ENCODE measurements at regions not wholly inside any gene's neighbourhood (a gene's known extent, or its start where the extent isn't known, plus 50 kb on each side); places are given as distances from the start of the nearest gene placed in this dataset.
"Not testable (repeated sequence)": the region's sequence is repeated elsewhere in the genome, so short reads cannot be mapped to it uniquely, and the experiment has no call there.

GRCh38 chr1:233744779-233745513 is 131.0 kb downstream of the KCNK1 start:
- H3K4me1 Mint-ChIP-seq, result no peaks in the 10 kb centered on the region
- H3K9me3 Mint-ChIP-seq, result no peaks in the 10 kb centered on the region
- H3K27ac Mint-ChIP-seq, result no peak overlapping the region
- peaks cover 9% of the 10 kb centered on the region for H3K27me3 Mint-ChIP-seq
- H3K36me3 Mint-ChIP-seq (ENCODE audit: low read depth), result no peaks in the 10 kb centered on the region
- POLR2A ChIA-PET, result no interaction called here
- CTCF ChIA-PET, result no interaction called here
- no peak for DNase-seq
- H3K4me3 Mint-ChIP-seq, result no peak overlapping the region

GRCh38 chr1:233750139-233750538 is 136.2 kb downstream of the KCNK1 start:
- peaks cover 12% of the 10 kb centered on the region for H3K27me3 Mint-ChIP-seq
- no peaks in the 10 kb centered on the region for H3K9me3 Mint-ChIP-seq
- ChIA-PET POLR2A (no interaction called here), CTCF (no interaction called here)
- DNase-seq, result no peak
- H3K4me3 Mint-ChIP-seq, result no peak overlapping the region
- H3K27ac Mint-ChIP-seq, result no peak overlapping the region
- no peaks in the 10 kb centered on the region for H3K4me1 Mint-ChIP-seq
- H3K36me3 Mint-ChIP-seq (ENCODE audit: low read depth), result no peaks in the 10 kb centered on the region

GRCh38 chr1:233759665-233760064 is 144.8 kb upstream of the SLC35F3 start:
- Mint-ChIP-seq H3K4me3 (no peak overlapping the region), H3K36me3 (ENCODE audit: low read depth) (no peaks in the 10 kb centered on the region), H3K4me1 (no peaks in the 10 kb centered on the region), H3K27me3 (peaks cover 20% of the 10 kb centered on the region), H3K27ac (no peak overlapping the region), H3K9me3 (no peaks in the 10 kb centered on the region)
- CTCF ChIA-PET, result no interaction called here
- DNase-seq, result no peak
- POLR2A ChIA-PET, result no interaction called here

GRCh38 chr1:233764304-233764703 is 140.2 kb upstream of the SLC35F3 start:
- H3K4me3 Mint-ChIP-seq; H3K36me3 Mint-ChIP-seq (ENCODE audit: low read depth); H3K4me1 Mint-ChIP-seq; DNase-seq; POLR2A ChIA-PET; CTCF ChIA-PET; H3K27ac Mint-ChIP-seq; H3K9me3 Mint-ChIP-seq: not testable (repeated sequence)
- H3K27me3 Mint-ChIP-seq, result peaks cover 23% of the 10 kb centered on the region

GRCh38 chr1:233777566-233777965 is 126.9 kb upstream of the SLC35F3 start:
- DNase-seq, result no peak
- ChIA-PET CTCF (no interaction called here), POLR2A (no interaction called here)
- H3K9me3 Mint-ChIP-seq, result peaks cover 4% of the 10 kb centered on the region
- H3K4me1 Mint-ChIP-seq, result no peaks in the 10 kb centered on the region
- no peak overlapping the region for H3K27ac Mint-ChIP-seq
- peaks cover 10% of the 10 kb centered on the region for H3K27me3 Mint-ChIP-seq
- H3K4me3 Mint-ChIP-seq, result no peak overlapping the region
- no peaks in the 10 kb centered on the region for H3K36me3 Mint-ChIP-seq (ENCODE audit: low read depth)

GRCh38 chr1:233780049-233780448 is 124.4 kb upstream of the SLC35F3 start:
- ChIA-PET POLR2A (no interaction called here), CTCF (no interaction called here)
- Mint-ChIP-seq H3K27me3 (peaks cover 10% of the 10 kb centered on the region), H3K27ac (no peak overlapping the region), H3K36me3 (ENCODE audit: low read depth) (no peaks in the 10 kb centered on the region), H3K9me3 (peaks cover 4% of the 10 kb centered on the region), H3K4me3 (no peak overlapping the region), H3K4me1 (no peaks in the 10 kb centered on the region)
- no peak for DNase-seq

GRCh38 chr1:233782937-233783586 is 121.4 kb upstream of the SLC35F3 start:
- no peaks in the 10 kb centered on the region for H3K36me3 Mint-ChIP-seq (ENCODE audit: low read depth)
- peaks cover 4% of the 10 kb centered on the region for H3K9me3 Mint-ChIP-seq
- POLR2A ChIA-PET, result no interaction called here
- H3K4me3 Mint-ChIP-seq, result no peak overlapping the region
- H3K4me1 Mint-ChIP-seq, result no peaks in the 10 kb centered on the region
- DNase-seq, result no peak
- H3K27ac Mint-ChIP-seq, result no peak overlapping the region
- CTCF ChIA-PET, result interaction anchor here (0.6 kb wide), 1 partner anchor 1149 kb away, joined by 3 read pairs; no protein-coding TSS in a partner anchor
- peaks cover 7% of the 10 kb centered on the region for H3K27me3 Mint-ChIP-seq

- peaks cover 9% of the 10 kb centered on the region for H3K27me3 Mint-ChIP-seq
- CTCF ChIA-PET, result no interaction called here
Observed at GRCh38 chr1:233787599-233787998, 116.9 kb upstream of the SLC35F3 start.

GRCh38 chr1:233788687-233789086 is 115.8 kb upstream of the SLC35F3 start:
- H3K27me3 Mint-ChIP-seq, result peaks cover 12% of the 10 kb centered on the region
- DNase-seq, result no peak
- ChIA-PET CTCF (no interaction called here), POLR2A (no interaction called here)
- H3K4me3 Mint-ChIP-seq, result no peak overlapping the region
- H3K27ac Mint-ChIP-seq, result no peak overlapping the region
- no peaks in the 10 kb centered on the region for H3K36me3 Mint-ChIP-seq (ENCODE audit: low read depth)
- H3K4me1 Mint-ChIP-seq, result no peaks in the 10 kb centered on the region
- H3K9me3 Mint-ChIP-seq, result no peaks in the 10 kb centered on the region

More at GRCh38 chr1:233787599-233787998, 116.9 kb upstream of the SLC35F3 start:
- H3K9me3 Mint-ChIP-seq, result no peaks in the 10 kb centered on the region
- no peak overlapping the region for H3K27ac Mint-ChIP-seq
- DNase-seq, result no peak
- POLR2A ChIA-PET, result no interaction called here
- H3K4me3 Mint-ChIP-seq, result no peak overlapping the region
- no peaks in the 10 kb centered on the region for H3K4me1 Mint-ChIP-seq
- no peaks in the 10 kb centered on the region for H3K36me3 Mint-ChIP-seq (ENCODE audit: low read depth)

- ChIA-PET POLR2A (no interaction called here), CTCF (interaction anchor here (4.7 kb wide), 1 partner anchor 349 kb away, joined by 24 read pairs; no protein-coding TSS in a partner anchor)
- H3K27ac Mint-ChIP-seq, result no peak overlapping the region
- no peak overlapping the region for H3K4me3 Mint-ChIP-seq
- no peaks in the 10 kb centered on the region for H3K36me3 Mint-ChIP-seq (ENCODE audit: low read depth)
- H3K27me3 Mint-ChIP-seq, result peaks cover 12% of the 10 kb centered on the region
- no peaks in the 10 kb centered on the region for H3K4me1 Mint-ChIP-seq
- H3K9me3 Mint-ChIP-seq, result no peaks in the 10 kb centered on the region
- DNase-seq, result no peak
Observed at GRCh38 chr1:233790121-233790520, 114.4 kb upstream of the SLC35F3 start.

GRCh38 chr1:233790662-233791371 is 113.7 kb upstream of the SLC35F3 start:
- Mint-ChIP-seq H3K9me3 (no peaks in the 10 kb centered on the region), H3K4me1 (no peaks in the 10 kb centered on the region), H3K27me3 (peaks cover 12% of the 10 kb centered on the region), H3K4me3 (no peak overlapping the region), H3K36me3 (ENCODE audit: low read depth) (no peaks in the 10 kb centered on the region), H3K27ac (no peak overlapping the region)
- DNase-seq, result peak; percentile 28
- ChIA-PET POLR2A (interaction anchor here (0.7 kb wide), 1 partner anchor 349 kb away, joined by 4 read pairs; no protein-coding TSS in a partner anchor), CTCF (interaction anchor here (0.5 to 4.7 kb wide), 8 partner anchors 9 to 486 kb away, joined by 3 to 24 read pairs (median 4); no protein-coding TSS in a partner anchor)

- no peak overlapping the region for H3K4me3 Mint-ChIP-seq
- POLR2A ChIA-PET, result interaction anchor here (0.7 kb wide), 1 partner anchor 350 kb away, joined by 4 read pairs; no protein-coding TSS in a partner anchor
- no peak overlapping the region for H3K27ac Mint-ChIP-seq
- CTCF ChIA-PET, result interaction anchor here (0.6 to 4.7 kb wide), 7 partner anchors 9 to 487 kb away, joined by 3 to 24 read pairs (median 4); no protein-coding TSS in a partner anchor
- H3K27me3 Mint-ChIP-seq, result peaks cover 12% of the 10 kb centered on the region
- DNase-seq, result no peak
- no peaks in the 10 kb centered on the region for H3K36me3 Mint-ChIP-seq (ENCODE audit: low read depth)
- H3K4me1 Mint-ChIP-seq, result no peaks in the 10 kb centered on the region
- H3K9me3 Mint-ChIP-seq, result no peaks in the 10 kb centered on the region
Observed at GRCh38 chr1:233791372-233791703, 113.1 kb upstream of the SLC35F3 start.

- H3K27me3 Mint-ChIP-seq, result peaks cover 12% of the 10 kb centered on the region
- ChIA-PET POLR2A (no interaction called here), CTCF (interaction anchor here (0.6 to 4.7 kb wide), 5 partner anchors 49 to 487 kb away, joined by 3 to 24 read pairs (median 4); no protein-coding TSS in a partner anchor)
- H3K4me3 Mint-ChIP-seq, result no peak overlapping the region
- H3K27ac Mint-ChIP-seq, result no peak overlapping the region
- no peaks in the 10 kb centered on the region for H3K36me3 Mint-ChIP-seq (ENCODE audit: low read depth)
- H3K9me3 Mint-ChIP-seq, result no peaks in the 10 kb centered on the region
- DNase-seq, result no peak
- H3K4me1 Mint-ChIP-seq, result no peaks in the 10 kb centered on the region
Observed at GRCh38 chr1:233791721-233792120, 112.8 kb upstream of the SLC35F3 start.

Measured in activated CD4-positive, alpha-beta memory T cell treated with anti-CD3 and anti-CD28 coated beads, Interleukin-2, amount 10 ng/mL, durations not matched to agents 7 days and 5 days (primary cell).